ENCODE measurements at regions not wholly inside any gene's neighbourhood (a gene's known extent, or its start where the extent isn't known, plus 50 kb on each side); places are given as distances from the start of the nearest gene placed in this dataset.
"Not testable (repeated sequence)": the region's sequence is repeated elsewhere in the genome, so short reads cannot be mapped to it uniquely, and the experiment has no call there.

GRCh38 chr12:105523164-105524057 lies 192.9 kb downstream of the C12orf75 start:
- H3K4me2 ChIP-seq (ENCODE audit: low read length) = no peak overlapping the region
- H3K27ac ChIP-seq = no peak overlapping the region
- H3K36me3 ChIP-seq (ENCODE audit: control insufficient read depth, insufficient read depth, low read length) = no peaks in the 10 kb centered on the region
- H3K9me3 ChIP-seq (ENCODE audit: control insufficient read depth, low read length) = no peaks in the 10 kb centered on the region
- H3K27me3 ChIP-seq (ENCODE audit: control insufficient read depth, insufficient read depth, low read length) = no peaks in the 10 kb centered on the region
- peaks cover 9% of the 10 kb centered on the region for H3K4me1 ChIP-seq
- H3K9ac ChIP-seq = no peak overlapping the region
- H3K79me2 ChIP-seq = no peaks in the 10 kb centered on the region
- no peak for TF ChIP-seq CTCF (IDR thresholded peaks at IDR 0.05)
- peak overlapping the region; percentile 57 for H2AFZ ChIP-seq
- H3K4me3 ChIP-seq (ENCODE audit: low read depth, low read length) = no peak overlapping the region

- Histone ChIP-seq H3K27me3 (ENCODE audit: control insufficient read depth, insufficient read depth, low read length) (no peaks in the 10 kb centered on the region), H3K9me3 (ENCODE audit: control insufficient read depth, low read length) (no peaks in the 10 kb centered on the region), H3K4me2 (ENCODE audit: low read length) (no peak overlapping the region), H3K36me3 (ENCODE audit: control insufficient read depth, insufficient read depth, low read length) (no peaks in the 10 kb centered on the region), H3K79me2 (no peaks in the 10 kb centered on the region), H3K4me3 (ENCODE audit: low read depth, low read length) (no peak overlapping the region), H3K4me1 (peaks cover 9% of the 10 kb centered on the region), H3K9ac (no peak overlapping the region), H2AFZ (no peak overlapping the region), H3K27ac (no peak overlapping the region)
- no peak for TF ChIP-seq CTCF (IDR thresholded peaks at IDR 0.05)
These were observed 194.5 kb downstream of the C12orf75 start for GRCh38 chr12:105524961-105525360.

- no peaks in the 10 kb centered on the region for H3K36me3 ChIP-seq (ENCODE audit: control insufficient read depth, insufficient read depth, low read length)
- no peaks in the 10 kb centered on the region for H3K79me2 ChIP-seq
- peaks cover 4% of the 10 kb centered on the region for H3K4me1 ChIP-seq
- H3K27ac ChIP-seq = no peak overlapping the region
- no peak overlapping the region for H2AFZ ChIP-seq
- TF ChIP-seq CTCF (IDR thresholded peaks at IDR 0.05) = no peak
- H3K4me3 ChIP-seq (ENCODE audit: low read depth, low read length) = no peak overlapping the region
- H3K9me3 ChIP-seq (ENCODE audit: control insufficient read depth, low read length) = peaks cover 3% of the 10 kb centered on the region
- H3K9ac ChIP-seq = no peak overlapping the region
- H3K4me2 ChIP-seq (ENCODE audit: low read length) = no peak overlapping the region
- H3K27me3 ChIP-seq (ENCODE audit: control insufficient read depth, insufficient read depth, low read length) = no peaks in the 10 kb centered on the region
These were observed 203.6 kb downstream of the C12orf75 start for GRCh38 chr12:105534068-105534467.

- H3K4me3 ChIP-seq (ENCODE audit: low read depth, low read length); H3K4me2 ChIP-seq (ENCODE audit: low read length); H2AFZ ChIP-seq; H3K27me3 ChIP-seq (ENCODE audit: control insufficient read depth, insufficient read depth, low read length); H3K9me3 ChIP-seq (ENCODE audit: control insufficient read depth, low read length); H3K36me3 ChIP-seq (ENCODE audit: control insufficient read depth, insufficient read depth, low read length); H3K27ac ChIP-seq; H3K9ac ChIP-seq; H3K79me2 ChIP-seq; H3K4me1 ChIP-seq: not testable (repeated sequence)
These were observed 204.5 kb downstream of the C12orf75 start for GRCh38 chr12:105535033-105535432.

GRCh38 chr12:105538880-105539279 lies 208.4 kb downstream of the C12orf75 start:
- no peak for TF ChIP-seq CTCF (IDR thresholded peaks at IDR 0.05)
- Histone ChIP-seq H2AFZ (no peak overlapping the region), H3K27ac (no peak overlapping the region)

More at GRCh38 chr12:105538880-105539279, 208.4 kb downstream of the C12orf75 start:
- H3K79me2 ChIP-seq = no peaks in the 10 kb centered on the region
- peaks cover 4% of the 10 kb centered on the region for H3K4me1 ChIP-seq
- H3K27me3 ChIP-seq (ENCODE audit: control insufficient read depth, insufficient read depth, low read length) = no peaks in the 10 kb centered on the region
- no peak overlapping the region for H3K4me3 ChIP-seq (ENCODE audit: low read depth, low read length)
- H3K36me3 ChIP-seq (ENCODE audit: control insufficient read depth, insufficient read depth, low read length) = no peaks in the 10 kb centered on the region
- no peak overlapping the region for H3K4me2 ChIP-seq (ENCODE audit: low read length)
- no peak overlapping the region for H3K9ac ChIP-seq
- H3K9me3 ChIP-seq (ENCODE audit: control insufficient read depth, low read length) = peaks cover 3% of the 10 kb centered on the region
